22Rv1 (cell line): ENCODE measurements at regions not wholly inside any gene's neighbourhood (a gene's known extent, or its start where the extent isn't known, plus 50 kb on each side); places are given as distances from the start of the nearest gene placed in this dataset.

ENCODE experiments used
- H3K27ac ChIP-seq: fragments of 450-650 bp; 2 replicates; pipeline ENCODE4 v1.5.1; 2017
- ZFX ChIP-seq: fragments of 450-650 bp; IDR thresholded peaks from 2 replicates; pipeline ENCODE4 v1.6.1; 2017; ENCODE audit warnings: antibody characterized with exemption, borderline replicate concordance
- TF ChIP-seq, protein P1 (sequence below): fragments of 450-650 bp; IDR thresholded peaks from 2 replicates; pipeline ENCODE4 v1.5.1; 2017; ENCODE audit warnings: mild to moderate bottlenecking

DNA sequence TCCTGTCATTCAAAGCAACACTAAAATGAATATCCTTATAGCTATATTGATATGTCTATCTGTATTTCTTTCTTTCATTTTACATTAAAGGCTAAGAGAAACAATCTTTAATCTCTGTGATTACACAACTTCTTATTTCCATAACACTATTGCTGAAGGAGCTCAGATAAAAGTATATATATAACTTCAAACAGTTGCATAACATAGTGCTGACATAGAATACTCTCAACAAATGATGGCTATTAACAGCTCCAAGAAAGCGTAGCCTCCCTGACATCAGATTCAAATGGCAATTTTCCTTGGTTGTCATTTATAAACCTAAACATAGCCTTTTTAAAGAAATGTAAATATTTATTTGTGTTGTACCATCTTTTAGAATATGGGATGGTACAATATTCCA, 116.6 kb upstream of the PTPRG start:
- TF ChIP-seq, protein P1, sequence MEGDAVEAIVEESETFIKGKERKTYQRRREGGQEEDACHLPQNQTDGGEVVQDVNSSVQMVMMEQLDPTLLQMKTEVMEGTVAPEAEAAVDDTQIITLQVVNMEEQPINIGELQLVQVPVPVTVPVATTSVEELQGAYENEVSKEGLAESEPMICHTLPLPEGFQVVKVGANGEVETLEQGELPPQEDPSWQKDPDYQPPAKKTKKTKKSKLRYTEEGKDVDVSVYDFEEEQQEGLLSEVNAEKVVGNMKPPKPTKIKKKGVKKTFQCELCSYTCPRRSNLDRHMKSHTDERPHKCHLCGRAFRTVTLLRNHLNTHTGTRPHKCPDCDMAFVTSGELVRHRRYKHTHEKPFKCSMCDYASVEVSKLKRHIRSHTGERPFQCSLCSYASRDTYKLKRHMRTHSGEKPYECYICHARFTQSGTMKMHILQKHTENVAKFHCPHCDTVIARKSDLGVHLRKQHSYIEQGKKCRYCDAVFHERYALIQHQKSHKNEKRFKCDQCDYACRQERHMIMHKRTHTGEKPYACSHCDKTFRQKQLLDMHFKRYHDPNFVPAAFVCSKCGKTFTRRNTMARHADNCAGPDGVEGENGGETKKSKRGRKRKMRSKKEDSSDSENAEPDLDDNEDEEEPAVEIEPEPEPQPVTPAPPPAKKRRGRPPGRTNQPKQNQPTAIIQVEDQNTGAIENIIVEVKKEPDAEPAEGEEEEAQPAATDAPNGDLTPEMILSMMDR, result no peak
- TF ChIP-seq ZFX, result no peak

GRCh38 chr3:61445924-61446323, 115.4 kb upstream of the PTPRG start:
- no peak overlapping the region for H3K27ac ChIP-seq
- TF ChIP-seq ZFX, result no peak
- TF ChIP-seq, protein P1, result no peak

More for the DNA sequence above, 116.6 kb upstream of the PTPRG start:
- H3K27ac ChIP-seq, result no peak overlapping the region

DNA sequence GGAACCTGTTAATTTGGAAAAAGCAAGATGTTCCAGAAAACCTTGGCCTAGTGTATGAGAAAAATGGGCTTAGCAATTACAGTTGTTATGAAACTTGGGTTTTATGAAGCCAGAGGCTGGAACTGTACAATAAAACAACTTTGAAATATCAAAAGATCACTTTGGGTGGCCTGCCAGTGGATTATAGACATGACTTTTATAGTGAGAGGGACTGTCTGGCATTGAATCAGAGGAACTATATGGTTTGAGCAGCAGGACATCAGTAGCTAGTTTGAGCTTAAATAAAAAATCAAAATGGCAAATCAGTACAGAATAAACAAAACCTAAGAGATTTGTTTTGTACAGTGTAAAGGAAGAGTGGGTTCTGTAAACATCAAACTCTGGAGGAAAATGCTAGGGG, 115.0 kb upstream of the PTPRG start:
- no peak for TF ChIP-seq ZFX
- TF ChIP-seq, protein P1, result no peak
- H3K27ac ChIP-seq, result no peak overlapping the region

DNA sequence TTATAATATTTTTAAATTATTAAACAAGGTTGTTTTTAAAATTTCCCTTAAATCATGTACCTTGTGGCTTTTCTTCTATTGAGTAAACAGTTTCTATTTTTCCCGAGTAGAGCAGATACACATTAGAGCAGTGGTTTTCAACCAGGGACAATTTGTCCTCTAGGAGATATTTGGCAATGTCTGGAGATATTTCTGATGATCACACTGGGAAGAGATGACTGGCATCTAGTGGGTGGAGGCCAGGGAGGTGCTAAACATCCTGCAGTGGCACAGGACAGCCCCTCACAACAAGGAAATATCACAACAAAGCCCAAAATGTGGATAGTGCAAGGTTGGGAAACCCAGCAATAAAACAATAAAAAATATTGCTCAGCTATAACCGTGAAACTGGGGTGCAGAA, 113.0 kb upstream of the PTPRG start:
- H3K27ac ChIP-seq, result no peak overlapping the region
- TF ChIP-seq ZFX, result no peak
- TF ChIP-seq, protein P1, result no peak

DNA sequence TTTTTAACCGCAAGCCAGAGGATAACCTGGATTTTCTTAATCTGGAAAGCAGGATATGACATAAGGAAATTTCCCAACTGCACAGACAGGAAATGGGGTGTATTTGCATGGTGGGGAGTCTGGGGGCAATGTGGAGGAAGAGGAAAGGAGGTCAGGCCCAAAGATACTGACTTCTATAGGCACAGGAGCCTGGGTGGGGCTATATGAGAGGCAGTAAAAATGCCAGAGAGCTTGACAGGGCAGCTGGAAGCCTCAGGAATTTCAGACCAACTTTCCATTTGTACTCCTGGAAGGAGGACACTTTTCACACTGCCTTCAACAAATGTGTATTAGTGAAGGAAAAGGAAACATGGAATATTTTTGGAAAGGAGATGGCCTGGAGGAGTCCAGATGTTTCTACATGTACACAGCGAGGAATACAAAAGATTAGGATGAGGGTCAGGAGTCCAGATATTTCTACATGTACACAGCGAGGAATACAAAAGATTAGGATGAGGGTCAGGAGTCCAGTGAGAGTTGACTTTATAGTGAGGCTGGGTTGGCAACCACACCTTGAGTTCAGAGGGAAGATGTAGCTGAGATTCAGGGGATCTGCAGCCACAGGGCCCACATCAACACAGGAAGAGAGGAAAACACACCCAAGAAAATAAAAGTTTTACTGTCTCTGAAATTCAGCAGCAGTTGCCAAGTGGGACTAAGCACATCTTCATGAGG, 111.9 kb upstream of the PTPRG start:
- no peak overlapping the region for H3K27ac ChIP-seq
- TF ChIP-seq, protein P1, result no peak
- TF ChIP-seq ZFX, result no peak

GRCh38 chr3:61450866-61451265, 110.5 kb upstream of the PTPRG start:
- TF ChIP-seq, protein P1, result no peak
- TF ChIP-seq ZFX, result no peak
- no peak overlapping the region for H3K27ac ChIP-seq

DNA sequence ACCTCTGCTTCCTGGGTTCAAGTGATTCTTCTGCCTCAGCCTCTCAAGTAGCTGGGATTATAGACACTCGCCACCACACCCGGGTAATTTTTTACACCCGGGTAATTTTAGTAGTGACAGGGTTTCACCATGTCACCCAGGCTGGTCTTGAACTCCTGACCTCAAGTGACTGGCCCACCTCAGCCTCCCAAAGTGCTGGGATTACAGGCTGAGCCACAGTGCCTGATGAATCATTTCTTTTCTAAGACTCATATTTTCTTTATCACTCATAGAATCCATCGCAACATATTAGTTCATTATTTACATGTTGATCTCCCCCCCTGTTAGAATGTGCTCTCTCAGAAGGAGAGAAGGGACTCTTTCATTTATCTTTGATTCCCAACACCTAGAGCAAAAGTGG, 109.5 kb upstream of the PTPRG start:
- no peak overlapping the region for H3K27ac ChIP-seq
- TF ChIP-seq, protein P1, result no peak
- no peak for TF ChIP-seq ZFX
